8988T (cell line): ENCODE measurements at regions not wholly inside any gene's neighbourhood (a gene's known extent, or its start where the extent isn't known, plus 50 kb on each side); places are given as distances from the start of the nearest gene placed in this dataset.
"Not testable (repeated sequence)": the region's sequence is repeated elsewhere in the genome, so short reads cannot be mapped to it uniquely, and the experiment has no call there.

Experiments used
- DNase-seq: peaks from one replicate; pipeline ENCODE4 v3.0.0; 2011

DNA sequence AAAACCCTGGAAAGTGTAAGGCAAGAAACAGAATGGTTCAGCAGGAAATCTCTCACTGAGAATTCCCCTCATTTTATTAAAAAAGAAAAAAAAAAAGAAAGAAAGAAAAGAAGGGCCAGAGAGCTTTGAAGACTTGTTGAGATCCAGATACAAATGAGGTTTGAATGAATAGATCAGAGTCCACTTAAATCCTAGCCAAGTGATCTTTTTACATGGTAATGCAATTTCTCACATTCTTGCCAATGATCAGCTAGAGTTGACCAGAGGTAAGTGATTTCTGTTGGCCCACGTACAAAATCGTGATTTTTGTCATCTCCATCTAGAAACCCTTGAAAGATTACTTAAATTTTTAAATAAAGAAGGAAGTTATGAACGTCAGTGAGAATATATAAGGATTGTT, 261.5 kb upstream of the PCSK5 start:
- no peak for DNase-seq

DNA sequence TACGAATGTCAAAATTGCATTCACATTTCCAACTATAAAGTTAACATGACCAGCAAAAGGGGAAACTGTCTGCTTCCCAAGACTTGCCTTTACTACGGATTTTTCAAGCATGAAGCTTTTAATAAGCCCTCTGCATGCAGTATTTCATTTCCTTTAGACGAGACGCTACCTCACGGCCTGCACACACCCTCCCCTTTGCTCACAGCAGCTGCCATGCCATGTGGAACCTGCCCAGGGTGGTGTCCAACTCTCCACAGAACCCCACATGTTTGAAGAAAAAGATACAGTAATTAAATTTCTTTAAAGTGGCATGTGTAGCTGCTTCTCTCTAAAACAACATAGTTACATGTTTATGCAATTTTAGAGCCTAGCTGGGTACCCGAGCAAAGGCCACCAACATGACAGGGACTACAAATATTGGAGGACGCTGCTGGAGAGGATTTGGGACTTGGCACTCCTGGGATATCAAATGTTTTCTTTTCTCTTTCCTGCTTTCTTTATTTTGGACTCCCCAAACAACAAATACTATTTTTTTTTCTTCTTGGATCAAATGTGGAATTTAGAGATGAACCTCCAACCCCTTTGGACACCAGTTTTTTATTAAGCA, 256.9 kb upstream of the PCSK5 start:
- no peak for DNase-seq

DNA sequence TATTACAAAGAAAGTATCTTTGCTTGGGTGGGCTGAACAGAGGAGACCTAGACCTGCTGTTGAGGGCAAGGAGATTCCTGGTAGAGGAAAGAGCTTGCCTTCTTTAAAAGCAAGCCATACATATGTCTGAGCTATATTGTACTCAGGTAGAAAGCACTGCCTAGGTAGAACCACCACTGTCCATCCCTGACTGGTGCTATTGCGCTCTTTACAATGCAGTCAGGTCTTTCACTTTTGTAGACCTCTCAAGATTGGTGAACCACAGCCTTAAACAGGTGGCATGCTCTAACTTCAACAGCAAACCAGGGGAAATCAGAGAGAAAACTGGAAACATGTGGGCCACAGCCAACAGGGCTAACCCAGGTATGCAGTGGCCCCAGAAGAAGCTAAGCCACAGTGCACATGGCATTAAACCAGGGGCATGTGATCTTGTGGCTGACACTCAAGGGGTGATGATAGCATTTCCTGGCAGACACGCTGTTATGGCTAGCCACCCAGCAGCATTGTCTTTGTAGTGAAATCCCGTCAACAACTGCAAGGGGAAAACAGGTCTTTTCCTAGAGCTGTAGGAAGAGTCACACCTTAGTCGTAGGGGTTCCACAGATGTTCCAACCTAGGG, 253.9 kb upstream of the PCSK5 start:
- DNase-seq: no peak

DNA sequence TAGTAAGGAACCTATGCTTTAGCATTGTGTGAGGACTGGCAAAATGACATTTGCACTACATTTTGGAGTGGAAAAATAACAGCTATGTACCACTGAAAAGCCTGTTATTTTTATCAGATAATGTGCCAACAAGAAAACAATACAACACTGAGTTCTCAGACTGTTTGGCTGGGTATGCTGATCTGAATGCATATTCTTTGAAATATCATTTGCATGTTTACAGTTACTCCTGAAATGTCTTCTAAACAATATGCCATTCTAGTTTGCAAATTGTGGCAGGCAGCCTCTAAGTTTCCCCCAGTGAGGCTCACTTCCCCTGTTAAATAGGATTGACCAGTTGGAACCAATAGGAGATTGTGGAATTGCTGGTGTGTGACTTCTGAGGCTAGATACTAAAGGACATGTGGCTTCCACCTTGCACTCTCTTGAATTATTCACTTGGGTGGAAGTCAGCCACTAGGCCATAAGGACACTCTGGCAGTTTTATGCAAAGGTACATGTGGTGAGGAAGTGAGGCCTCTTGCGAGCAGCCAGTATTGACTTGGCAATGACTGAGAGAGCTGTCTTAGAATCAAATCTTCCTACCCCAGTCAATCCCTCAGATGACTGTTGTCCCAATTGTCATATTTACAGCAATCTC, 250.4 kb upstream of the PCSK5 start:
- DNase-seq: no peak

DNA sequence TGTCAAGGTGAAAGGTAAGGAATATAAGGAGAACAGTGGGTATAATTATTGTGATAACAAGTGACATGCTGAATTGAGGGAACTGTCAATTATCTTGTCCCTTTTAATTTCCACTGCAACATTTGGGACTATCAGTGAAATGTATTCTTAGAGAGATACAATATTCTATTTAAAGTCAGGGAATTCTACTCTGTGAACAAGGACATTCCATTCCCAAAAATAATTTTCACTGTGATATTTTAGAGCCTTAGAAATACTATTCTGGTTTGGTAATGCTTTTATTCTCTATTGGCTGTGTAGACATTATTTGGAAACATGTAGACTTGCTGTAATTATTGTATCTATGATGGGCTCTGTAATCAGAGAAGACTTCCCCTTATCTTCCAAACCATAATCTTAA, 248.0 kb upstream of the PCSK5 start:
- DNase-seq: no peak

DNA sequence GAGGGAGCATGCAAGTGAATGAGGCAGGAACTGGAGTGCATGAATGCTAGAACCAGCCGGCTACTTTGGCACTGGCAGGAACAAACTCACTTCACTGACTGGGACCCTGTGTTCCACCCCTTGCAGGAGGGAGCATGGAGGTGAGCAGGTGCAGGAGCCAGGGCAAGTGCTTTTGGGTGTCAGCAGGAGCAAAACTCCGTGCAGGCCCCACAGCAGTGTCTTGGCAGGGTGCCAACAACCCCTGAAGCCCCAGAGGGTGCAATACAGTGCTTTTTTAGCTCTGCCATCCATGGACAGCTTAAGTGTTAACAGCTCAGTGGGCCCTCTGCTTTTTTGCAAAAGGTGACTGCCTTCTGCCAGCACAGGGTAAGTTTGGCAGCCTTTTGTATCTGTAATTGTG, 245.8 kb upstream of the PCSK5 start:
- DNase-seq: no peak

DNA sequence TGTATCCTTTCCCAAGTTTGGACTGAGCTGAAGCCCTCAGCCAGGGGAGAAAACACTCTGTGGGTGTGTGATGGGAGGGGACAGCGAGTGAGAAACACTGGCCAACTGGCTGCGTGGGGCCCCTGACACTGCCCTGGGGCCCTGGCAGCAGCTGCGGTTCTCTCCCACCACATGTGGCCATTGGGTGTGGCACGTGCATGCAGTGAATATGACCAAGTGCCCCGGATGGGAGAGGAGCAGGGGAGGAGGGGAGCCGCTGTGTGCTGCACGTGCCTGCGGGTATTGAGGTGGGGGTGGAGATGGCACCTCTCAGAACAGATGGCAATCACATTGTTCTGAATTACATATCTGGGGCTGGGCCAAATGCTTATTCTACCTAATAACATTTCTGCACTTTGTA, 242.4 kb upstream of the PCSK5 start:
- no peak for DNase-seq

DNA sequence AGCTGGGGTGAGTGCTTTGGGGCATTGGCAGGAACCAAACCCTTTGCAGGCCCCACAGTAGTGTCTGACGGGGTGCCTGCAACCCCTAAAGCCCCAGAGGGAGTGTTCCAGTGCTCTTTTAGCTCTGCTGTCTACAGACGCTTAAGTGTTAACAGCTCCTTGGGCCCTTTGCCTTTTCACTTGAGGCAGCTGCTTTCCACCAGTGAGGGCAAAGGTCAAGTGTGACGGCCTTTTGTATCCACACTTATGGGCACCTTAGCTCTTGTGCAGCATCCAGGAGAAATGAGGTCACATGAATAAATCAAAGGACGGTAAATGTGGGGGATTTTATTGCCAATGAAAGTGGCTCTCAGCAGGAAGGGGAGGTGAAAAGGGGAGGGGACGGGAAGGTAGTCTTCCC, 241.4 kb upstream of the PCSK5 start:
- DNase-seq: no peak

DNA sequence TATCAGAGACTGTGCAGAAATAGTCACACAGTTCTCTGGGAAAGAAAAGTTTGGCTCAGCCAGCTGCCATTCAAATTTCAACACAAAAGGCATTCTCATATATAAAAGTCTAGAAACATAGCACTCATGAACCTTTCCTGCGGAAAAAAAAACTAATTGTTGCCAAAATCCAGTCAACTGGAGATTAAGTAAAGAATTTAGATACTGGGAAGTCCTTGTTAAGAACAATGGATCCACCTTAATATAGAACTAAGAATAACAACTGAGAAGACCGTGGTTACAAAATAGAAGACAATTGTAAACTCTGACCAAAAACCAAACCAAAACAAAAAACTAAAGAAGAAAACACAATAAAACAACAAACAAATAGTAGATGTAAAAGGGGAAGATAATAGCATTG, 238.8 kb upstream of the PCSK5 start:
- no peak for DNase-seq

DNA sequence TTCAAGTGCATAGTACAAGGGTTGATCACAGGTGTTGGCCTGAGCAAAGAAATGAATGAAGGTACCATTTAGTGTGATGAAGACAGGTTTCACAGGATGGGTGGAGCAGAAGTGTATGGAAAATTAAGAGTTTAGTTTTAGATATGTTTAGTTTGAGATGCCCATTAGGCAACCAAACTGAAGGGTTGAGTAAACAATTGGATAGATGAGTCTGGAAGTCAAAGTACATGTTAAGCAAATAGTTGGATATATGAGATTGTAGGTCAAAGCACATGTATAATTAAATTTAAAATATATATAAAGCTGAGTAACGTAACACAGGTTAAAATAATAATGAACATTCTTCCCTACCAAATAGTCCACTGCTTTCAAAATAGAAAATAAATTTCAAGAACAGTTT, 237.1 kb upstream of the PCSK5 start:
- no peak for DNase-seq

DNA sequence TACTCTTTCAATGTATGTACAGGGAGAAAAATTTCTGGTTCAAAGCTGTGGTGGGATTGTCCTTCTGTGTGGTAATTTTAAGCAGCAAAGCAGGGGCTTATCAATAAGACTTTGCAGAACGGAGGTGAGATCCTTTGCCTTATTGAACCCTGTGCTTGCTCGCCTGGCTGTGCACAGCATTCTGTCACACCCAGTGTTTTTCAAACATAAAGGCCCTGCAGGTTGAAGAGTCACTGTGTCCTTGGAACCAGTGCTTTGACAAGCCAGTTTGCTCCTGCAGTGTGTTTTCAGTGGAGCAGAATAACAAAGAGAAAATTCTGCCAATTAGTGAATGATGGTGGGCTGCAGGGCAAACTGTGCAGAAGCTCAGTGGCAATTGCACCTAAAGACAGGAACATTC, 236.7 kb upstream of the PCSK5 start:
- no peak for DNase-seq

DNA sequence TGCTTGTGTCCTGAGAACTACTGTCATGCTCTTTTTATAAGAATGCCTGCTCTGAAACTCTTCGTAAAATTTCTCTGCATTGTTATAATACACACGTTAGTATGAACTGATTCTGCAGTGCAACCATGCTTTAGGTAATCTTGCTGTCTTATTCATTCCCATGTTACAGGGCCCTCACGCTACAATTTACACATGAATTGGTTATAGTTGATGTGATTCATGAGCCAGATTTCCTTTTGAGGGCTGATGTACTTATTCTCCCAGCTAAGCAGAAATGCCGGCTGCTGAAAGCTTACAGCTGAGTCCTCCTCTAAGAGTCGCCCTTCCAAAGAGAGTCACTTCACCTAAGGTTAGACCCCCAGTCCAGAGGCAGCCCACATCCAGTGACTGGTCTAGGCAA, 233.5 kb upstream of the PCSK5 start:
- DNase-seq: no peak

DNA sequence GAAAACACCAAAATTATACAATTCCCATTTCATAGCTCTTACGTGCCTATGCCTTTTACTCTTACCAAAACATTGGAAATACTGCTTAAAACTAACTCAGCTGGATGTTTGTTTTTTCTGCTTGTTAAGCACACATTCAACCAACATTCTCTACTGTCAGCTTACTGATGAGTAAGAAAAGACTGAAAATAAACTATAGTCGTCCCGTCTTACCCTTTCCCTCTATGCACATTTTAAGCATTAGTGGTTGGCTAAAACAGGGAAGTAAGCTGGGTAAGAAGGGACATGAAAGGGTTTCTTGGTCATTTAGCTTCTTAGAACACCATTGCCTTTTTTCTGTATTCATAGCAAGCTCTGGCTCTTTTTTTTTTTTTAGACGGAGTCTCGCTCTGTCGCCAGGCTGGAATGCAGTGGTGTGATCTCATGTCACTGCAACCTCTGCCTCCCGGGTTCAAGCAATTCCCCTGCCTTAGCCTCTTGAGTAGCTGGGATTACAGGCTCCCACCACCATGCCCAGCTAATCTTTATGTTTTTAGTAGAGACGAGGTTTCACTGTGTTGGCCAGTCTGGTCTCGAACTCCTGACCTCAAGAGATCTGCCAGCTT, 232.1 kb upstream of the PCSK5 start:
- no peak for DNase-seq

DNA sequence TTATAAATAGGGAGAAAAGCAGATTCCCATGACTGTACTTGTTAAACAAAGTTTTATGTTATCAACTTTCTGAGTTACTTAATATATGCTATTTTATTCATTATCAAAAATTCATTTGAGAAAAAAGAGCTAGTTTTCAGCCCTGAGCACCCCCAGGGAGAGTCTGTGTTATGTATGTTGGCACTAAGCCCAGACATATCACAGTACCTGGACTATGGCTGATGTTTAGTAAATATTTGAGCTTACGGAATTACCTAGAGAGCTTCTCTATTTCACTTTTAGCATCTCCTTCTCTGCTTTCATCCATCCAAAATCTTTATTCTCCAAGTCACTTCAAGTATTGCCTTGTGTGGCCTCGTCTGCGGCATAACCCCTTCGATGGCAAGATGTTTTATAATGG, 225.9 kb upstream of the PCSK5 start:
- DNase-seq: no peak

DNA sequence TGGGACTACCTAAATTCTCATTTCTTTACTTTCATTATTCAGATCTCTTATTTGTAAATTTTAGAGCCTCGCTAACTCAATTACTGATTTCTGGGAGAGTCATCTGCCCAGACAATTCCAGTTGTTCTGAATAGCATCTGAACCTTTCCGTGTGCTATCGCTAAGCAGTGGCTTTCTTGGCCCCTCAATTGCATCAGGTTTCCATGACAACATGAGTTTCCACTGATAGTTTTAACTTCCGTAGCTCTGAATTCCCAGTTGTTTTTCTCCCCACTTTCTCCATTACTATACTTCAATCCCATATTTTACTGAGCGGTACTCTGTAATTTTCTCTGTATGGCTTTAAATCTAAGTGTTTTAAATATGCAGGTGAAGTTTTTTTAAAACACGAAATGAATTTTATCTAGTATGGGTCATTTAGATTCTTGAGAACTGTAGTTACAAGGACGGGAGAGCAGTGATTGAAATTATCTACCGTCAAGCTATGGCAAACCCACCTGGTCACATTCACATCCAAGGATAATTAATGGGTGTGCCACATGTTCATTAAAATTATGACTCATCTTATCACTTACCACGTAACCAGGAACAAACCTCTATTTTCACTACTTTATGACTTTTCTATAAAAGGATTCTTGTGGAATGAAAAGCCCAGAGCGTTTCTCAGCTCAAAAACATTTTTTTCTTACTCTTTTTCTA, 223.5 kb upstream of the PCSK5 start:
- DNase-seq: no peak

DNA sequence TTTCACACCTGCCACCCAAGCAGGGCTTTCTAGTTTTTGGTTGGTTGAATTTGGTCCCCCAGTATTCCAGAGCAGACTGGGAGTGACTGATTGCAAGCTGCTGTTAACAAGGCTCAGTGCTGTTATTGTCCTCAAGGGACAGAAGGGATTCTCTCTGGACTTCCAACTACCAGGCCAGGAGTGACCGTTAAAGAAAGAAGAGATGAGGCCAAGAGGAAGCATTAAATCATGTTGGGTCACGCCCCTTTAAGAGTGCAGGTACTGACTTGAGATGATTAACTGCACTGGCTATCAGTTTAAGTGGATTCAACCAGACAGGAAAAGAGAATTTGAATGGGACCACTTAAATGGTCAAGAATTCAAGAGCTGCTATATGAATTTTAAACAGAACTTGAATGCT, 220.8 kb upstream of the PCSK5 start:
- DNase-seq: no peak

DNA sequence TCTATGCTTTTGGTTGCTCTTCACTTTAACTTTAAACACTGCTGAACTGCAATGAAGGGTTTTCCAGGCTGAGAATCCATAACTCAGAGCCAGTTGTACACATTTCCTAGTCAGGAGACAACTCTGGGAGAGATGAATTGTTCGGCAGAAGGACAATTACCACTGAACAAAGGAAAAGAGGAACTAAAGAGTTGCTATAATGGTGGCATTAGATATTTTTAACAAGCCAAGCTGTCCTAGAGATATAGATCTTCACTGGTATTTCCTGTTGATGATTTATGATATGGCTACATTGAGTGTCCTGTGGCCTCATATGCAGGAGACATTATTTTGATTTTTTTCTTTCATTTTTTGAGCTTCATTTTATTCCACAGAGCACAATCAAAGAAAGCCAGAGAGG, 219.1 kb upstream of the PCSK5 start:
- DNase-seq: no peak

DNA sequence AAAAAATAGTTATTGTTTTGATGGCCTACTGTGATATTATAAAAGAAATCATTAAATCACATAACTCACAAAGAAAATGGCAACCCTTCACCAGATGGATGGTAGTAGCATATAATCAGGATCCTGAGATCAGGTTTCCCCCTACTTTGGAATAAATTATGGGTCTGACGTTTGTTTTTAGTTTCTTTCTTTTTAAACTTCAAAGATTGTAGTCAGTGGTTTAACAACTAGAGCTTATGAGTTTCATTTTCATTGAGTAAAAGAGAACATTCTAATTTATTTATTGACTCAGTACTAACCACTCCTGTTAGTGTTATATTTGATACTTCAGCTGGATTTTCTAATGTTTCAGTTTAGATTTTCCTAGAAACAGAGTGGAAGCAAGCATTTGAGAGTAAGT, 218.0 kb upstream of the PCSK5 start:
- DNase-seq: no peak

DNA sequence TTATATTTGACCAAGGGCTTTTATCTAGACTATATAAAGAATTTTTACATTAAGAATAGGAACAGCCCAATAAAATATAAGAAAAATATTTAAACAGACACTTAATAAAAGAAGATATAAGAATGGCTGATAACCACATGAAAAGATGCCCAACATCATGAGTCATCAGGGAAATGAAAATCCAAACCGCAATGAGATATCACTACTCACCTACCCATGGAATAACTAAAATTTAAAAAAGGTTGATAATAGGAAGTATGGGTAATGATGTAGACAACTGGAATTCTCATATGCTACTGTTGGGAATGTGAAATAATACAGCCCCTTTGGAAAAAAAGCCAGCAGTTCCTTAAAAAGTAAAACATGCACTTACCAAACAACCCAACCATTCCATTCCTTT, 206.9 kb upstream of the PCSK5 start:
- no peak for DNase-seq

DNA sequence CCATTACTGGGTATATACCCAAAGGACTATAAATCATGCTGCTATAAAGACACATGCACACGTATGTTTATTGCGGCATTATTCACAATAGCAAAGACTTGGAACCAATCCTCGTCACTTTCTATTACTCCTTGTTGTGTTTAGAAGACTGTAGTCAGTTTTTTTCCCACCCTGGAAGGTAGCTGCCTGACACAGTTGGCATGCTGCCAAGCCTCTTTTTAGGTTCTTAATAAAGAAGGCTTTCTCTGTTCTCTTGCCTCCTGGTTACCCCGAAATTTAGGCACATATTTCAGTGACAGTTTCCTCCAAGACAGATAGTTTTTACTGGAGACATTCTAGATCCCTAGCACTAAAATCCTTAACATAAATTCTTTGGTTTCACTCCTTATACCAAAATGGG, 205.4 kb upstream of the PCSK5 start:
- no peak for DNase-seq

DNA sequence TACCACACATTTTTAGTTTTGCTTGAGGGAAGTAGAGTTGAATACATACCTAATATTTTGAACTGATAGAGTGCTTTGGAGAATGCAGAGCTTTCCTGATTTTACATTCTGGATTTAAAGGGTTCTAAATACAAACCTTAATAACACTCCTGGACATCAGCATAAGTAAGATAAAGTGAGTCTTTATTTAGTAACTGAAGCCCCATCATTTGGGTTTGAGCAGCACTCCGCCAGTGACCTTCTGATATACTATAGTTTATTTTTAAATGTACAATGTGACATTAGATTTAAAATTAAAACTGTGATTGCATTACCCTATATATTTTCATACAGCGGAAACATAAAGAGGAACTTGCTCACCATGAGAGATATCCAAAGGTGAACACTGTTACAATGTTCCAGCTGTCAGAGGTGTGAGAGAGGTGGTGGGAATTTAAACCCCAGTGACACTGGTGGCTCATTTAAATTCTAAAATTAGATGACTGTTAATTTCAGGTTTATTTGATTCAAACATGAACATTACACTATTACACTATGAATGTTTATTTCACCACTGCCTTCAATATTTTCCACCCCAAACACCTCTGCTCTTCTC, 203.0 kb upstream of the PCSK5 start:
- no peak for DNase-seq

DNA sequence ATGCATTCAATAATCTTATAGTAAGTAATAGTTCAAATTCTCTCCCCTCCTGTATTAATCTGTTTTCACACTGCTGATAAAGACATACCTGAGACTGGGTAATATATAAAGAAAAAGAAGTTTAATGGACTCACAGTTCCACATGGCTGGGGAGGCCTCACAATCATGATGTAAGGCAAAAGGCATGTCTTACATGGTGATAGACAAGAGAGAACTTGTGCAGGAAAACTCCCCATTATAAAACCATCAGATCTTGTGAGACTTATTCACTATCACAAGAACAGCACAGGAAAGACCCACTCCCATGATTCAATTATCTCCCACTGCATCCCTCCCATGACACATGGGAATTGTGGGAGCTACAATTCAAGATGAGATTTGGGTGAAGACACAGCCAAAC, 199.9 kb upstream of the PCSK5 start:
- DNase-seq: not testable (repeated sequence)

DNA sequence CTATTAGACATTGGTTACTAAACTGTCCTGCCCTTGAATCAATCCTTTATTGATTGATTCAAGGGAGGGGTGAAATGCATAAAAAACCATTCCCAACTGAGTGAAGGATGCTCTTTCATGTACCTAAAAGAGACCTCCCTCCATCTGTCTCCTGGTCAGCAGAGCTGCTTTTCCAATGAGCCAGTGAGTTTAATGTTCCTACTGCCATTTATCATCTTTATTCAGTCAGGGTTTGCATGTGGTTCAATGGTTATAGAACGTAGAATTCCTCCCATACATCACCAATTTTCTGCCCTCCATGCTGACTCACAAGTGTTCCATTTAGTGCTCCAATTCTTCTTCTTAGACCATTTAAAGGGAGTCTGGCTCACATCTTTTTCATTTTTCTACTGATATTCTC, 199.1 kb upstream of the PCSK5 start:
- DNase-seq: no peak

DNA sequence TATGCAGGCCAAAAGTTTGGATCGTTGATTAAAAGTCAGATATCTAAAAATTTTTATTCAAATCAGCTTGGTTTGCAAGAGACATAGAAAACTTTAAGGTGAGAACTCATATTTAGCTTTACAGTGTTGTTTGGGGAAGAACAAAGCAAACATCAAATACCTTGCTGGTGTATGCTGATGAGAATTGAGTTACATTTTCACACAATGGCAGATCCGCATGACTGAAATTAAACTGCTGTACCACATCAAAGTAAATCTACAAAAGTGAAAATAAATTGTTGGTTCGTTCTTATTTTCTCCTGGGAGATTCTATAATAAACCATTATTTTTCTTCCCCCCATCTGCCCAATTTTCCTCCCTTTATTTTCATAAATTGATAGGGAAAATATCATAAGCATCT, 198.2 kb upstream of the PCSK5 start:
- no peak for DNase-seq
